ENCODE measurements at regions not wholly inside any gene's neighbourhood (a gene's known extent, or its start where the extent isn't known, plus 50 kb on each side); places are given as distances from the start of the nearest gene placed in this dataset.

- Histone ChIP-seq H2AFZ (ENCODE audit: low read length) (no peak overlapping the region), H3K79me2 (ENCODE audit: low read length) (no peaks in the 10 kb centered on the region), H4K20me1 (ENCODE audit: low read length) (no peaks in the 10 kb centered on the region), H3K4me1 (ENCODE audit: insufficient read depth, low read length) (no peaks in the 10 kb centered on the region), H3K9ac (ENCODE audit: low read length) (no peak overlapping the region), H3K27me3 (ENCODE audit: low read length) (peaks cover 19% of the 10 kb centered on the region; the same call in 1 of the 2 replicates), H3F3A (ENCODE audit: low read length, unreplicated experiment) (no peaks in the 10 kb centered on the region), H3K9me3 (ENCODE audit: low read length) (no peaks in the 10 kb centered on the region), H3K4me3 (ENCODE audit: low read length) (no peak overlapping the region), H3K4me2 (ENCODE audit: low read length) (no peak overlapping the region), H3K27ac (ENCODE audit: low read length) (no peak overlapping the region), H3K9me2 (replicated peaks; ENCODE audit: low read length) (no peaks in the 10 kb centered on the region), H3K36me3 (ENCODE audit: low read depth, low read length) (no peaks in the 10 kb centered on the region)
- intact Hi-C loops (cut with micrococcal nuclease) = no loop called here
- no peak for ATAC-seq
- ChIA-PET CTCF (no interaction called here), POLR2A (ENCODE audit: unreplicated experiment) (no interaction called here)
- TF ChIP-seq EZH2 (IDR thresholded peaks at IDR 0.05; ENCODE audit: low read length, unreplicated experiment) (no peak), CTCF (conservative IDR thresholded peaks at IDR 0.05; ENCODE audit: low read depth, low read length) (no peak), EZH2phosphoT487 (IDR thresholded peaks at IDR 0.05; ENCODE audit: borderline replicate concordance, low read length) (no peak)
- BruUV-seq (replicated peaks) = no TSS peak
- peak; percentile 36 for DNase-seq
These were observed 89.1 kb upstream of the IGFBP7 start for GRCh38 chr4:57199267-57199666.

- ATAC-seq (no peak), DNase-seq (no peak)
- Histone ChIP-seq H3K4me2 (ENCODE audit: low read length) (no peak overlapping the region), H3K9ac (ENCODE audit: low read length) (no peak overlapping the region), H3K4me1 (ENCODE audit: insufficient read depth, low read length) (peaks cover 3% of the 10 kb centered on the region; the same call in 1 of the 2 replicates), H3K4me3 (ENCODE audit: low read length) (no peak overlapping the region), H3K27ac (ENCODE audit: low read length) (no peak overlapping the region), H2AFZ (ENCODE audit: low read length) (no peak overlapping the region), H3K79me2 (ENCODE audit: low read length) (no peaks in the 10 kb centered on the region), H3K9me2 (replicated peaks; ENCODE audit: low read length) (no peaks in the 10 kb centered on the region), H3K27me3 (ENCODE audit: low read length) (peaks cover 6% of the 10 kb centered on the region; the same call in 1 of the 2 replicates), H3K9me3 (ENCODE audit: low read length) (no peaks in the 10 kb centered on the region), H3K36me3 (ENCODE audit: low read depth, low read length) (no peaks in the 10 kb centered on the region), H3F3A (ENCODE audit: low read length, unreplicated experiment) (no peaks in the 10 kb centered on the region), H4K20me1 (ENCODE audit: low read length) (no peaks in the 10 kb centered on the region)
- intact Hi-C loops (cut with micrococcal nuclease) = no loop called here
- no TSS peak for BruUV-seq (replicated peaks)
- TF ChIP-seq EZH2 (IDR thresholded peaks at IDR 0.05; ENCODE audit: low read length, unreplicated experiment) = no peak
- TF ChIP-seq EZH2phosphoT487 (IDR thresholded peaks at IDR 0.05; ENCODE audit: borderline replicate concordance, low read length) = no peak
- no peak for TF ChIP-seq CTCF (conservative IDR thresholded peaks at IDR 0.05; ENCODE audit: low read depth, low read length)
- POLR2A ChIA-PET (ENCODE audit: unreplicated experiment) = no interaction called here
- CTCF ChIA-PET = no interaction called here
These were observed 85.4 kb upstream of the IGFBP7 start for GRCh38 chr4:57195622-57196021.

GRCh38 chr4:57194068-57194611 lies 84.0 kb upstream of the IGFBP7 start:
- ATAC-seq = no peak

More at GRCh38 chr4:57194068-57194611, 84.0 kb upstream of the IGFBP7 start:
- Histone ChIP-seq H3K4me2 (ENCODE audit: low read length) (no peak overlapping the region), H4K20me1 (ENCODE audit: low read length) (no peaks in the 10 kb centered on the region), H3K9me2 (replicated peaks; ENCODE audit: low read length) (no peaks in the 10 kb centered on the region), H2AFZ (ENCODE audit: low read length) (no peak overlapping the region), H3K9ac (ENCODE audit: low read length) (no peak overlapping the region), H3K9me3 (ENCODE audit: low read length) (no peaks in the 10 kb centered on the region), H3K79me2 (ENCODE audit: low read length) (no peaks in the 10 kb centered on the region), H3K27me3 (ENCODE audit: low read length) (no peaks in the 10 kb centered on the region), H3F3A (ENCODE audit: low read length, unreplicated experiment) (no peaks in the 10 kb centered on the region), H3K4me3 (ENCODE audit: low read length) (no peak overlapping the region), H3K4me1 (ENCODE audit: insufficient read depth, low read length) (peaks cover 3% of the 10 kb centered on the region; the same call in 1 of the 2 replicates), H3K36me3 (ENCODE audit: low read depth, low read length) (no peaks in the 10 kb centered on the region), H3K27ac (ENCODE audit: low read length) (no peak overlapping the region)
- TF ChIP-seq EZH2 (IDR thresholded peaks at IDR 0.05; ENCODE audit: low read length, unreplicated experiment) (no peak), CTCF (conservative IDR thresholded peaks at IDR 0.05; ENCODE audit: low read depth, low read length) (no peak), EZH2phosphoT487 (IDR thresholded peaks at IDR 0.05; ENCODE audit: borderline replicate concordance, low read length) (no peak)
- ChIA-PET CTCF (no interaction called here), POLR2A (ENCODE audit: unreplicated experiment) (no interaction called here)
- DNase-seq = no peak
- intact Hi-C loops (cut with micrococcal nuclease) = no loop called here
- BruUV-seq (replicated peaks) = no TSS peak

Data from PC-3 (cell line).